Adrenal gland (tissue), 5 donors: ENCODE measurements at regions not wholly inside any gene's neighbourhood (a gene's known extent, or its start where the extent isn't known, plus 50 kb on each side); places are given as distances from the start of the nearest gene placed in this dataset.

Source experiments
- POLR2A ChIP-seq, 2 donors: fragments of 450-650 bp; IDR thresholded peaks; one replicate each; pipeline ENCODE4 v1.6.1; 2017; ENCODE audit warnings: antibody characterized with exemption in 2 of 2, mild to moderate bottlenecking in 2 of 2, moderate library complexity in 1 of 2
- TF ChIP-seq, protein P1 (sequence below), 6 experiments: fragments of 450-650 bp in 4 of 6; fragments of 200-600 bp in 2 of 6; sonication (generic) in 1 of 6; IDR thresholded peaks; 1 replicate in 5 of 6; 2 replicates in 1 of 6; pipeline versions ENCODE4 v1.5.1 to v1.8.0; 2016 to 2021; ENCODE audit warnings: antibody characterized with exemption in 6 of 6, mild to moderate bottlenecking in 2 of 6, moderate library complexity in 1 of 6
- donor health status: DM: no; HTN: no; CAD: no.

DNA sequence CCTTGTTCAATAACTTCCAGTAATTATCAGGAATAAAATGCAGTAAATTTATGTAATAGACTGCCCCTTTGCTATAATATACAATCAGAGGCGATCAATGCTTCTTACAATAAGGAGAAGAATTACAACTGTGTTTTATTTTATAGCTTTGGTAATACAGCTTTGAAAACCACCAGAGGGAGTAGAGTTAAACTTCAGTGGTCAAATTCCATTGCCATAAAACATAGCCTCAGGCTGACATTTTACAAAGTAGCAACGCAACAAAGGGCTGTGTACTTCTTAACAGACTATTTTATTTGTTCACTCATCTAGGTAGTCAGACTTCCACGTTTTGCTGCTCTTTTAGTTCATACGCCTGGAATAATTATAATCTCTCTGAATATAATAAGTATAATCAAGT is 58.5 kb downstream of the TEX13C start:
- TF ChIP-seq, protein P1, sequence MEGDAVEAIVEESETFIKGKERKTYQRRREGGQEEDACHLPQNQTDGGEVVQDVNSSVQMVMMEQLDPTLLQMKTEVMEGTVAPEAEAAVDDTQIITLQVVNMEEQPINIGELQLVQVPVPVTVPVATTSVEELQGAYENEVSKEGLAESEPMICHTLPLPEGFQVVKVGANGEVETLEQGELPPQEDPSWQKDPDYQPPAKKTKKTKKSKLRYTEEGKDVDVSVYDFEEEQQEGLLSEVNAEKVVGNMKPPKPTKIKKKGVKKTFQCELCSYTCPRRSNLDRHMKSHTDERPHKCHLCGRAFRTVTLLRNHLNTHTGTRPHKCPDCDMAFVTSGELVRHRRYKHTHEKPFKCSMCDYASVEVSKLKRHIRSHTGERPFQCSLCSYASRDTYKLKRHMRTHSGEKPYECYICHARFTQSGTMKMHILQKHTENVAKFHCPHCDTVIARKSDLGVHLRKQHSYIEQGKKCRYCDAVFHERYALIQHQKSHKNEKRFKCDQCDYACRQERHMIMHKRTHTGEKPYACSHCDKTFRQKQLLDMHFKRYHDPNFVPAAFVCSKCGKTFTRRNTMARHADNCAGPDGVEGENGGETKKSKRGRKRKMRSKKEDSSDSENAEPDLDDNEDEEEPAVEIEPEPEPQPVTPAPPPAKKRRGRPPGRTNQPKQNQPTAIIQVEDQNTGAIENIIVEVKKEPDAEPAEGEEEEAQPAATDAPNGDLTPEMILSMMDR (IDR thresholded peaks at IDR 0.05) = no peak
- TF ChIP-seq POLR2A (IDR thresholded peaks at IDR 0.05) = no peak
